Thymus (tissue), 11 donors: ENCODE measurements at regions not wholly inside any gene's neighbourhood (a gene's known extent, or its start where the extent isn't known, plus 50 kb on each side); places are given as distances from the start of the nearest gene placed in this dataset.
"Not testable (repeated sequence)": the region's sequence is repeated elsewhere in the genome, so short reads cannot be mapped to it uniquely, and the experiment has no call there.

Experiments used
- DNase-seq, 9 donors: peaks; one replicate each; pipeline ENCODE4 v3.0.0-alpha.2; 2013; ENCODE audit warnings: low spot score in 9 of 9, low read depth in 6 of 9, missing footprints in 1 of 9
- H3K27ac ChIP-seq, 2 donors: one replicate each; pipeline ENCODE4 v1.5.1; 2013; ENCODE audit warnings: control low read depth in 1 of 2, low read depth in 1 of 2, low read length in 1 of 2, mild to moderate bottlenecking in 1 of 2, moderate library complexity in 1 of 2
- H3K27me3 ChIP-seq, 2 donors: one replicate each; pipeline ENCODE4 v1.5.1; 2013; ENCODE audit warnings: low read length in 1 of 2; ENCODE audit not compliant: control insufficient read depth in 2 of 2, insufficient read depth in 1 of 2
- H3K36me3 ChIP-seq, 2 donors: one replicate each; pipeline ENCODE4 v1.5.1; 2013; ENCODE audit warnings: low read length in 1 of 2, mild to moderate bottlenecking in 1 of 2, moderate library complexity in 1 of 2; ENCODE audit not compliant: control insufficient read depth in 2 of 2, insufficient read depth in 2 of 2
- H3K4me1 ChIP-seq, 2 donors: one replicate each; pipeline ENCODE4 v1.5.1; 2013; ENCODE audit warnings: low read length in 2 of 2; ENCODE audit not compliant: control insufficient read depth in 2 of 2, insufficient read depth in 2 of 2
- H3K4me3 ChIP-seq, 2 donors: one replicate each; pipeline ENCODE4 v1.5.1; 2013; ENCODE audit warnings: low read length in 2 of 2, control low read depth in 1 of 2, mild to moderate bottlenecking in 1 of 2
- H3K9me3 ChIP-seq, 2 donors: one replicate each; pipeline ENCODE4 v1.5.1; 2013; ENCODE audit warnings: low read length in 1 of 2, mild to moderate bottlenecking in 1 of 2; ENCODE audit not compliant: control insufficient read depth in 2 of 2, insufficient read depth in 1 of 2
- WGBS: extraction: QIAGEN DNeasy Blood & Tissue Kit; methylation state at CpG from one replicate; pipeline ENCODE4 v1.1.7; 2013; 5-methylcytosine and 5-hydroxymethylcytosine counted together
- donor health status: healthy.

DNA sequence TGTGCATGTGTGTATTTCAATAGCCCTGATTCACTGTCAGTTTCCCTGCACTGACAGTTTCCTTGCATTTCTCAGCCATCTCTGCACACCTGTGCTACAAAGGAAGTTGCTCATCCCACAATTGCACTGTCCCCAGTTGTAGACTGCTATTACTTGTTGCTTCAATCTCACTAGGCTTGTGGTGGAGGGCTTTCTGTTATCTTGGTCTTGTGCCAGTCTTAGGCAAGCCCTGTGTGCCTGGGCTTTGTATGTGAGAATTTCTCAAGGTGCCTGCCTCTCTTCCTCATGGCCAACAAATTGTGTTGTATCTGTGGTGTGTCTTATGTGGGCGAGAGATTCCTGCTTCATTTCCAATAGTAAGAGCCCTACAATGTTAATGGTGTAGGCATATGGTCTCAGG, 467.4 kb downstream of the GRIA2 start:
- no peaks in the 10 kb centered on the region for H3K27me3 ChIP-seq
- no peak for DNase-seq
- H3K36me3 ChIP-seq, result no peaks in the 10 kb centered on the region
- H3K9me3 ChIP-seq, result no peaks in the 10 kb centered on the region
- no peak overlapping the region for H3K27ac ChIP-seq
- H3K4me3 ChIP-seq, result no peak overlapping the region
- WGBS, result 87% methylated on average over 1 of the region's 1 CpG
- H3K4me1 ChIP-seq, result no peaks in the 10 kb centered on the region

DNA sequence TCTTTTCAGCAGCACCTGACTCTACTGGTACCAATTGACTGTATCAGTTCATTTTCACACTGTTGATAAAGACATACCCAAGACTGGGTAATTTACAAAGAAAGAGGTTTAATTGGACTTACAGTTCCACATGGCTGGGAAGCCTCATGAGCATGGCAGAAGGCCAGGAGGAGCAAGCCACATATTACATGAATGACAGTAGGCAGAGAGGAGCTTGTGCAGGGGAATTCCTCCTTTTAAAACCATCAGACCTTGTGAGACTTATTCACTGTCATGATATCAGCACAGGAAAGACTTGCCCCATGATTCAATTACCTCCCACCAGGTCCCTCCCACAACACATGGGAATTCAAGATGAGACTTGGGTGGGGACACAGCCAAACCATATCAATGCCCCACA, 458.8 kb downstream of the GRIA2 start:
- not testable (repeated sequence) for H3K4me1 ChIP-seq, H3K36me3 ChIP-seq, DNase-seq, H3K9me3 ChIP-seq, H3K4me3 ChIP-seq, H3K27ac ChIP-seq, H3K27me3 ChIP-seq

DNA sequence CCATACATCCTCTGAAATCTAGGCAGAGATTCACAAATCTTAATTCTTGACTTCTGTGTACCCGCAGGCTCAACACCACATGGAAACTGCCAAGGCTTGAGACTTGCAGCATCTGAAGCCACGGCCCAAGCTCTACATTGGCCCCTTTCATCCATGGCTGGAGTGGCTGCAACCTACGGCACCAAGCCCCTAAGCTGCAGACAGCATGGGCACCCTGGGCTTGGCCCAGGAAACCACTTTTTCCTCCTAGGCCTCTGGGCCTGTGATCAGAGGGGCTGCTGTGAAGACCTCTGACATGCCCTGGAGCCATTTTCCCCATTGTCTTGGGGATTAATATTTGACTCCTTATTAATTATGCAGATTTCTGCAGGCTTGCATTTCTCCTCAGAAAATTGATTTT, 457.9 kb downstream of the GRIA2 start:
- Histone ChIP-seq H3K27me3 (no peaks in the 10 kb centered on the region), H3K4me3 (no peak overlapping the region), H3K9me3 (peaks cover 0 to 4% of the 10 kb centered on the region in 2 donors), H3K27ac (no peak overlapping the region), H3K4me1 (no peaks in the 10 kb centered on the region), H3K36me3 (no peaks in the 10 kb centered on the region)
- DNase-seq, result no peak
- 89% methylated on average over 3 of the region's 3 CpGs for WGBS

DNA sequence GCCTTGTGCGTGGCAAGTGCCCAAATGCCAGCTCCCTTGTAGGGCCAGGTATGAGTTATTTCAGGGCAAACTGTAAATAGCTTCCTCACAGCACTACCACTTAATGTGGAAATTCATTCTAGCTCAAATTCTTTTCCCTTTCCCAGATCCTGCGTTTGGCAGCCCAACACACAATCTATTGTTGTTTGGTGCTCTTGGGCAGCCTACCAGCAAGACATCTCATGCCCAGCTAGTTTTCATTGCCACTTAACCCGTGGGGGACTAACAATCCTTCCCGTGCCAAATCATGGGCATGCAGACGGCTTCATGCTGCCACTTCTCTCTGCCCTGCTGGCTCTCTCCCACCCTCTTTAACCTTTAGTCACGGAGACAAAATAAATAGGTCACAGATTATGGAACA, 454.2 kb downstream of the GRIA2 start:
- Histone ChIP-seq H3K9me3 (peaks cover 0 to 4% of the 10 kb centered on the region in 2 donors), H3K4me3 (no peak overlapping the region), H3K27me3 (no peaks in the 10 kb centered on the region), H3K36me3 (no peaks in the 10 kb centered on the region), H3K27ac (no peak overlapping the region), H3K4me1 (no peaks in the 10 kb centered on the region)
- 86% methylated on average over 6 of the region's 6 CpGs for WGBS
- no peak for DNase-seq

DNA sequence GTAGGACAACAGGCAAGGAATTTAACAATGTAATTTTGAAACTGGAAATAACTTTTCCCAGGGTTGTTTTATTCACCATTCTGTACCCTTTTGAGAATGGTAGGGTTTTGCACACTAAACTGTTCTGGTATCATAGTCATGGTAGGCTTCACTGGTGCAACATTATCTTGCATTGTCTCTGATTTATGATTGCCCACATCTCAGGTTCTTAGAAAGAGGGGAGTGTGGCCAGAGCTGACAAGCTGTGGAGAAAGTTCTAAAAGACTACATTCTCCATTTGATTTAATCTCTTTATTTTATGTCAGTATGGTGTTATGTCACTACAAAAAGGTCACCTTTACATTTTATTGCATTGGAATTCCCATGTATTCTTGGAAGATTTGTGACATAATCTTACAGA, 447.3 kb downstream of the GRIA2 start:
- no peaks in the 10 kb centered on the region for H3K4me1 ChIP-seq
- H3K27me3 ChIP-seq, result no peaks in the 10 kb centered on the region
- no peak for DNase-seq
- no peak overlapping the region for H3K4me3 ChIP-seq
- H3K9me3 ChIP-seq, result no peaks in the 10 kb centered on the region
- no peaks in the 10 kb centered on the region for H3K36me3 ChIP-seq
- no peak overlapping the region for H3K27ac ChIP-seq

DNA sequence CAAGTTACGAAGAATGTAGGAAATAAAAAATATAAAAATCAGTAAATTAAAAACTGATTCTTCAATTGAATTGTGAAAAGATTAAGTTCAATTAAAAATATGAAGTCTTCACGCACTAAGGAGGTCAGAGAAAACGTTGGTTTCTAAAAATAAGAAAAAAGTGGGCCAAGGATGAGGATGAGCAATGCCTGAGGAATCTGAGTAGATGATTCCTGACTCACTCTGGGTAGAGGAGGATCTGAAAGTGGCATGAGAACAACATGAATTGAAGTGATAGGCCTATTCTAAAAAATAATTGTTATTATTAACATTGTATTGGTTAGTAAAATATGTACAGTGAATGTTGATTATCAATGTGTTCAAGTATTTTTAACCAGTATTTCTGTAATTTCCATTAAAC, 444.2 kb downstream of the GRIA2 start:
- Histone ChIP-seq H3K27ac (no peak overlapping the region), H3K4me1 (no peaks in the 10 kb centered on the region), H3K27me3 (no peaks in the 10 kb centered on the region), H3K4me3 (no peak overlapping the region), H3K9me3 (no peaks in the 10 kb centered on the region), H3K36me3 (no peaks in the 10 kb centered on the region)
- no peak for DNase-seq
- WGBS, result 65% methylated on average over 3 of the region's 3 CpGs

DNA sequence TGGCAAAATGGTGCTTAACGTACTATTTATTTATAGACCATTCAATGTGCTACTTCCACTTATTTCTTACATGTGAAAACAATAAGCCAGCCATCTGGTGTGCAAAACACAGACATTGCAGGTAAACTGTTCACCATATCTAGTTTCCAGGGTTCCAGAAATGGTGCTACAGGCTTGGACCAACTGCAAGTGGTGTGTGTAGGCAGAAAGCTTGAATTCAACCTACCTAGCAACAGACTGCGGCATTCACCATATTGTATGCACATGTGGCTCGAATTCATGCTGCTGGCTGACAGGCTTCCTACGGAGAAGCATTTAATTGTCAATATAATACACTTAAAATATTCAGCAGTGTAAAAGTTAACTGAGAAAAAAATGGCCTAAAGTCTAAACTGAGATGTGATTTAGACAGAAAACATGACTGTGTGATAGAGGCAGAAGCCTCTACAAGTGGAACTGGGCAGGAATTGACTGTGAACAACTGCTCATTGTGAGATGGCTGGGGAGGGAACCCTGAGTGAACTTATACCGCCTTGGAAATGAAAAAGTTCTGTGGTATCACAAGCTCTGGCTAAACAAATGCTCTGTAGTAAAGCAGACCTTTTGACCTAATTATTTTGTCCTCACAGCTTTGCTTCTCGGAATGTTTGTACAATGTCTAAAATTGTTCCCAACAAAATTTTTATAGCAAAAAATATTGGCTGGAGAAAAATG, 434.7 kb downstream of the GRIA2 start:
- Histone ChIP-seq H3K9me3 (no peaks in the 10 kb centered on the region), H3K27me3 (no peaks in the 10 kb centered on the region), H3K4me1 (no peaks in the 10 kb centered on the region), H3K36me3 (no peaks in the 10 kb centered on the region), H3K4me3 (no peak overlapping the region), H3K27ac (no peak overlapping the region)
- no peak for DNase-seq
- WGBS, result 86% methylated on average over 6 of the region's 6 CpGs

DNA sequence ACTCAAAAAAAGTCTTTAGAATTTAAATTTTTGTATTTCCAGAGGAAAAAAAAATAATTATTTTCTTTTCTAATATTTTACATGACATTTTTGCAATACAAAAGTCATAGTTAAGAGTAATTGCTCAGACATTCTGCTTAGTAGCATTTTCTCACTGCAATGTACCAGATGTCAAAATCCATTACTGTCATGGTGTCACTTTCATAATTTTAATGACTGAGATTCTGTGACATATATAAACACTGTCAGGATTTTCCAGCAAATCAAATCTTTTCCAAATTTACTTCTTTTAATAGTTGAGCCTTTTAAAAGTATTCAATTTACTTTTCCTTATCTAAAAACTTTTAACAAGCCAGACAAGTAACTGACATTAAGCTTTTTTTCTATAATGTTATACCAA, 422.7 kb downstream of the GRIA2 start:
- Histone ChIP-seq H3K4me3 (no peak overlapping the region), H3K27me3 (no peaks in the 10 kb centered on the region), H3K36me3 (no peaks in the 10 kb centered on the region), H3K9me3 (no peaks in the 10 kb centered on the region), H3K4me1 (no peaks in the 10 kb centered on the region), H3K27ac (no peak overlapping the region)
- no peak for DNase-seq

DNA sequence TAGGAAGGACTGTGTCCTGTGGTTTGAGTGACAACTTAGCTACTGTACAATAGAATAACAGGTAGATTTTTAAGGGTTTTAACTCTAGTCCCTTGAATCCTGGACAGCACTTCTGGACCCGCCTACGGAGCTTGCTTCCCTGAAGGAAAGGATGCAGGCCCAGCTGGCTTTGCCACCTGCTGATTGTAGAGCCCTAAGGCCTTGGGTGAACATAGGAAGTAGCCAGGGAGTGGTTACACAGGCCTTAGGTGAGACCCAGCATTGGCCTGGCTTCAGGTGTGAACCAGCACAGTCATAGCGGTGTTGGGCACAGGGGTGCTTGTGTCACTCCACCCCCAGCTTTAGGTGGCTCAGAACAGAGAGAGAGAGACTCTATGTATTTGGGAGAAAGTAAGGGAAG, 413.5 kb downstream of the GRIA2 start:
- 98% methylated on average over 3 of the region's 3 CpGs for WGBS

More for the DNA sequence above, 413.5 kb downstream of the GRIA2 start:
- H3K36me3 ChIP-seq, result no peaks in the 10 kb centered on the region
- peaks cover 0 to 9% of the 10 kb centered on the region in 2 donors for H3K9me3 ChIP-seq
- no peak overlapping the region for H3K27ac ChIP-seq
- H3K4me3 ChIP-seq, result no peak overlapping the region
- DNase-seq, result no peak
- H3K27me3 ChIP-seq, result no peaks in the 10 kb centered on the region
- H3K4me1 ChIP-seq, result no peaks in the 10 kb centered on the region
